Astrocyte of the cerebellum (primary cell): ENCODE measurements at regions not wholly inside any gene's neighbourhood (a gene's known extent, or its start where the extent isn't known, plus 50 kb on each side); places are given as distances from the start of the nearest gene placed in this dataset.

Experiments used
- DNase-seq: peaks from one replicate; pipeline ENCODE4 v3.0.0-alpha.2; 2011; ENCODE audit warnings: low read depth
- H3K4me3 ChIP-seq: 2 replicates; pipeline ENCODE4 v1.5.1; 2011; ENCODE audit warnings: mild to moderate bottlenecking, low read depth, low read length, moderate library complexity
- CTCF ChIP-seq: IDR thresholded peaks from 2 replicates; pipeline ENCODE4 v1.5.1; 2012; ENCODE audit warnings: low read length, low read depth, moderate library complexity, mild to moderate bottlenecking; ENCODE audit errors: missing control alignments
- in situ Hi-C: cut with HindIII; loops from 2 replicates; pipeline ENCODE4 v1.10.0; 2017; ENCODE audit warnings: low sequenced_read_pairs

- in situ Hi-C loops, result no loop called here
- no peak overlapping the region for H3K4me3 ChIP-seq
- TF ChIP-seq CTCF, result no peak
These were observed 390.2 kb upstream of the GOLIM4 start for GRCh38 chr3:168485936-168486335.

GRCh38 chr3:168476360-168476980, 380.7 kb upstream of the GOLIM4 start:
- no peak for TF ChIP-seq CTCF
- H3K4me3 ChIP-seq, result no peak overlapping the region
- in situ Hi-C loops, result no loop called here
- no peak for DNase-seq

More at GRCh38 chr3:168485936-168486335, 390.2 kb upstream of the GOLIM4 start:
- DNase-seq, result no peak

- no peak for DNase-seq
- no peak for TF ChIP-seq CTCF
- H3K4me3 ChIP-seq, result no peak overlapping the region
- in situ Hi-C loops, result no loop called here
These were observed 380.0 kb upstream of the GOLIM4 start for GRCh38 chr3:168475704-168476103.

GRCh38 chr3:168473334-168473890, 377.7 kb upstream of the GOLIM4 start:
- in situ Hi-C loops, result no loop called here
- H3K4me3 ChIP-seq, result no peak overlapping the region

GRCh38 chr3:168472783-168473182, 377.1 kb upstream of the GOLIM4 start:
- H3K4me3 ChIP-seq, result no peak overlapping the region
- DNase-seq, result no peak
- TF ChIP-seq CTCF, result no peak
- in situ Hi-C loops, result no loop called here

More at GRCh38 chr3:168473334-168473890, 377.7 kb upstream of the GOLIM4 start:
- DNase-seq, result no peak
- TF ChIP-seq CTCF, result no peak

- no peak overlapping the region for H3K4me3 ChIP-seq
- TF ChIP-seq CTCF, result no peak
- in situ Hi-C loops, result no loop called here
- no peak for DNase-seq
These were observed 374.7 kb upstream of the GOLIM4 start for GRCh38 chr3:168470380-168470779.

GRCh38 chr3:168469436-168469835, 373.7 kb upstream of the GOLIM4 start:
- TF ChIP-seq CTCF, result no peak
- no peak for DNase-seq
- in situ Hi-C loops, result no loop called here
- H3K4me3 ChIP-seq, result no peak overlapping the region
